HEK293 (cell line): ENCODE measurements at regions not wholly inside any gene's neighbourhood (a gene's known extent, or its start where the extent isn't known, plus 50 kb on each side); places are given as distances from the start of the nearest gene placed in this dataset.

ENCODE experiments used
- CTCF ChIA-PET: fragments of 350-600 bp; formaldehyde crosslinking; extraction: SDS; loops from one replicate; lab custom pipeline; 2021; ENCODE audit warnings: antibody characterized with exemption; lab: Yijun Ruan, JAX
- POLR2A ChIA-PET: fragments of 300-600 bp; formaldehyde crosslinking; extraction: SDS; loops from one replicate; lab custom pipeline; 2020; ENCODE audit warnings: antibody characterized with exemption, inconsistent platforms; lab: Yijun Ruan, JAX
- H3K27ac ChIP-seq: fragments of 200-500 bp; sonication (Bioruptor generic); 2 replicates; pipeline ENCODE4 v1.5.1; 2014; ENCODE audit warnings: low read depth, low read length, control low read depth, inconsistent platforms; ENCODE audit errors: extremely low read depth
- H3K36me3 ChIP-seq, 2 experiments: fragments of 200-500 bp in 1 of 2; sonication (Bioruptor generic) in 1 of 2; 1 replicate in 1 of 2; 2 replicates in 1 of 2; pipeline ENCODE4 v1.5.1; 2014 to 2017; ENCODE audit warnings: inconsistent platforms in 2 of 2, low read length in 2 of 2; ENCODE audit not compliant: control insufficient read depth in 2 of 2, insufficient read depth in 1 of 2
- H3K4me1 ChIP-seq: fragments of 200-500 bp; sonication (Bioruptor generic); 2 replicates; pipeline ENCODE4 v1.5.1; 2014; ENCODE audit warnings: mild to moderate bottlenecking, low read length, inconsistent platforms; ENCODE audit not compliant: control insufficient read depth, insufficient read depth
- H3K4me3 ChIP-seq: 2 replicates; pipeline ENCODE4 v1.5.1; 2011; ENCODE audit warnings: low read depth, mild to moderate bottlenecking, control low read depth, low read length, moderate library complexity
- H3K9me3 ChIP-seq: fragments of 200-500 bp; sonication (Bioruptor generic); 2 replicates; pipeline ENCODE4 v1.5.1; 2014; ENCODE audit warnings: low read depth, low read length, inconsistent platforms; ENCODE audit not compliant: control insufficient read depth, insufficient read depth
- GLI4 ChIP-seq: fragments of 450-650 bp; formaldehyde crosslinking; IDR thresholded peaks from 2 replicates; pipeline ENCODE4 v1.5.1; 2016; ENCODE audit warnings: missing biosample characterization, missing genetic modification characterization
- KLF8 ChIP-seq: fragments of 450-650 bp; formaldehyde crosslinking; IDR thresholded peaks from 2 replicates; pipeline ENCODE4 v1.5.1; 2016; ENCODE audit warnings: missing biosample characterization, missing genetic modification characterization
- PRDM10 ChIP-seq: fragments of 450-650 bp; formaldehyde crosslinking; IDR thresholded peaks from 2 replicates; pipeline ENCODE4 v1.5.1; 2016; ENCODE audit warnings: missing biosample characterization, missing genetic modification characterization
- REST ChIP-seq: fragments of 450-650 bp; formaldehyde crosslinking; IDR thresholded peaks from 2 replicates; pipeline ENCODE4 v1.5.1; 2016; ENCODE audit warnings: missing biosample characterization, missing genetic modification characterization
- SCRT1 ChIP-seq: fragments of 450-650 bp; formaldehyde crosslinking; IDR thresholded peaks from 2 replicates; pipeline ENCODE4 v1.5.1; 2016; ENCODE audit warnings: missing biosample characterization, missing genetic modification characterization, borderline replicate concordance
- TCF7L2 ChIP-seq: IDR thresholded peaks from 2 replicates; pipeline ENCODE4 v1.6.1; 2011; ENCODE audit warnings: low read depth, mild to moderate bottlenecking, inconsistent platforms, low read length, moderate library complexity, borderline replicate concordance
- ZBTB17 ChIP-seq: fragments of 450-650 bp; formaldehyde crosslinking; IDR thresholded peaks from 2 replicates; pipeline ENCODE4 v1.5.1; 2016; ENCODE audit warnings: missing biosample characterization, missing genetic modification characterization
- ZFP69B ChIP-seq: fragments of 450-650 bp; formaldehyde crosslinking; IDR thresholded peaks from 2 replicates; pipeline ENCODE4 v1.5.1; 2016; ENCODE audit warnings: missing biosample characterization, missing genetic modification characterization
- ZNF121 ChIP-seq: fragments of 450-650 bp; formaldehyde crosslinking; IDR thresholded peaks from 2 replicates; pipeline ENCODE4 v1.5.1; 2016; ENCODE audit warnings: missing biosample characterization, missing genetic modification characterization
- ZNF155 ChIP-seq: fragments of 450-650 bp; formaldehyde crosslinking; IDR thresholded peaks from 2 replicates; pipeline ENCODE4 v1.5.1; 2016; ENCODE audit warnings: missing biosample characterization, missing genetic modification characterization
- ZNF2 ChIP-seq: fragments of 450-650 bp; formaldehyde crosslinking; IDR thresholded peaks from 2 replicates; pipeline ENCODE4 v1.5.1; 2016; ENCODE audit warnings: missing biosample characterization, missing genetic modification characterization
- ZNF362 ChIP-seq: fragments of 450-650 bp; formaldehyde crosslinking; IDR thresholded peaks from 2 replicates; pipeline ENCODE4 v1.5.1; 2016; ENCODE audit warnings: missing biosample characterization, missing genetic modification characterization
- ZNF37A ChIP-seq: fragments of 450-650 bp; IDR thresholded peaks from 2 replicates; pipeline ENCODE4 v1.5.1; 2018; ENCODE audit warnings: missing biosample characterization, missing genetic modification characterization
- ZNF398 ChIP-seq: fragments of 450-650 bp; formaldehyde crosslinking; IDR thresholded peaks from 2 replicates; pipeline ENCODE4 v1.5.1; 2017; ENCODE audit warnings: missing biosample characterization, missing genetic modification characterization
- ZNF433 ChIP-seq: fragments of 450-650 bp; formaldehyde crosslinking; IDR thresholded peaks from 2 replicates; pipeline ENCODE4 v1.5.1; 2016; ENCODE audit warnings: missing biosample characterization, missing genetic modification characterization, low read depth
- ZNF449 ChIP-seq: fragments of 450-650 bp; formaldehyde crosslinking; IDR thresholded peaks from 2 replicates; pipeline ENCODE4 v1.5.1; 2017; ENCODE audit warnings: missing biosample characterization, mild to moderate bottlenecking, missing genetic modification characterization, moderate library complexity
- ZNF514 ChIP-seq: fragments of 450-650 bp; formaldehyde crosslinking; IDR thresholded peaks from 2 replicates; pipeline ENCODE4 v1.5.1; 2016; ENCODE audit warnings: missing biosample characterization, missing genetic modification characterization
- ZNF549 ChIP-seq: fragments of 450-650 bp; IDR thresholded peaks from 2 replicates; pipeline ENCODE4 v1.5.1; 2018; ENCODE audit warnings: missing biosample characterization, missing genetic modification characterization, mild to moderate bottlenecking, inconsistent platforms, moderate library complexity
- ZNF555 ChIP-seq: fragments of 450-650 bp; formaldehyde crosslinking; conservative IDR thresholded peaks from 2 replicates; pipeline ENCODE4 v1.5.1; 2017; ENCODE audit warnings: missing biosample characterization, mild to moderate bottlenecking, missing genetic modification characterization, inconsistent platforms
- ZNF558 ChIP-seq: fragments of 450-650 bp; formaldehyde crosslinking; IDR thresholded peaks from 2 replicates; pipeline ENCODE4 v1.5.1; 2016; ENCODE audit warnings: missing biosample characterization, missing genetic modification characterization
- ZNF580 ChIP-seq: fragments of 450-650 bp; formaldehyde crosslinking; IDR thresholded peaks from 2 replicates; pipeline ENCODE4 v1.5.1; 2016; ENCODE audit warnings: missing biosample characterization, missing genetic modification characterization
- ZNF704 ChIP-seq: fragments of 450-650 bp; formaldehyde crosslinking; IDR thresholded peaks from 2 replicates; pipeline ENCODE4 v1.5.1; 2016; ENCODE audit warnings: missing biosample characterization, missing genetic modification characterization

- no peak for TF ChIP-seq REST (tag by site-specific recombination)
- no peak for TF ChIP-seq ZNF580 (tag by site-specific recombination)
- TF ChIP-seq ZNF362 (tag by site-specific recombination): no peak
- no peak for TF ChIP-seq ZNF549
- TF ChIP-seq GLI4 (tag by site-specific recombination): no peak
- TF ChIP-seq TCF7L2: no peak
- TF ChIP-seq KLF8 (tag by site-specific recombination): no peak
- TF ChIP-seq ZNF514 (tag by site-specific recombination): no peak
Observed at GRCh38 chr3:110236976-110237610, 834.5 kb upstream of the NECTIN3 start (continued).

- Histone ChIP-seq H3K4me1 (no peaks in the 10 kb centered on the region), H3K9me3 (no peaks in the 10 kb centered on the region), H3K27ac (no peak overlapping the region), H3K4me3 (no peak overlapping the region), H3K36me3 (no peaks in the 10 kb centered on the region)
- ChIA-PET POLR2A (no interaction called here), CTCF (no interaction called here)
- no peak for TF ChIP-seq ZNF155 (tag by site-specific recombination)
- no peak for TF ChIP-seq PRDM10 (tag by site-specific recombination)
- no peak for TF ChIP-seq ZNF704
- TF ChIP-seq ZFP69B (tag by site-specific recombination): no peak
- TF ChIP-seq ZNF558 (tag by site-specific recombination): no peak
- no peak for TF ChIP-seq ZNF37A (tag by site-specific recombination)
- TF ChIP-seq ZNF121 (tag by site-specific recombination): no peak
- TF ChIP-seq ZNF433 (tag by site-specific recombination): no peak
- TF ChIP-seq ZNF449: no peak
- TF ChIP-seq SCRT1 (tag by site-specific recombination): no peak
- TF ChIP-seq ZBTB17 (tag by site-specific recombination): no peak
- TF ChIP-seq ZNF555 (tag by site-specific recombination): no peak
- TF ChIP-seq ZNF2 (tag by site-specific recombination): no peak
- TF ChIP-seq ZNF398 (tag by site-specific recombination): no peak
Observed at GRCh38 chr3:110243081-110243480, 828.5 kb upstream of the NECTIN3 start.
